Activated T-helper 17 cell treated with anti-CD3 and anti-CD28 coated beads, Interleukin-2, amount 50 U/mL, for 72 hours (primary cell): ENCODE measurements at regions not wholly inside any gene's neighbourhood (a gene's known extent, or its start where the extent isn't known, plus 50 kb on each side); places are given as distances from the start of the nearest gene placed in this dataset.
A peak's percentile ranks its signal among the peaks of the same experiment; 100 is the strongest.

ENCODE experiments used
- ATAC-seq: fragments of 150-1000 bp; cut with Tn5 transposase; replicated peaks from 2 replicates; pipeline ENCODE4 v1.10.0; 2021; ENCODE audit warnings: mild to moderate bottlenecking, moderate library complexity
- H3K27ac Mint-ChIP-seq: one replicate; pipeline ENCODE4 v1.8.0; 2022; ENCODE audit warnings: mixed read lengths
- H3K27me3 Mint-ChIP-seq: one replicate; pipeline ENCODE4 v1.8.0; 2022; ENCODE audit warnings: mixed read lengths
- H3K36me3 Mint-ChIP-seq: one replicate; pipeline ENCODE4 v1.8.0; 2022; ENCODE audit warnings: low read depth, mild to moderate bottlenecking, mixed read lengths
- H3K4me1 Mint-ChIP-seq: one replicate; pipeline ENCODE4 v1.8.0; 2022; ENCODE audit warnings: mixed read lengths
- H3K4me3 Mint-ChIP-seq: one replicate; pipeline ENCODE4 v1.8.0; 2022; ENCODE audit warnings: mild to moderate bottlenecking, mixed read lengths
- H3K9me3 Mint-ChIP-seq: one replicate; pipeline ENCODE4 v1.8.0; 2022; ENCODE audit warnings: mixed read lengths

GRCh38 chr14:98175436-98175835, 1096.6 kb downstream of the BCL11B start:
- ATAC-seq, result peak; percentile 8
- no peaks in the 10 kb centered on the region for H3K27me3 Mint-ChIP-seq
- peak overlapping the region; percentile 94 for H3K4me3 Mint-ChIP-seq
- H3K36me3 Mint-ChIP-seq, result peaks cover 6% of the 10 kb centered on the region
- H3K27ac Mint-ChIP-seq, result peak overlapping the region; percentile 96
- H3K4me1 Mint-ChIP-seq, result peaks cover 62% of the 10 kb centered on the region
- no peaks in the 10 kb centered on the region for H3K9me3 Mint-ChIP-seq

- H3K4me1 Mint-ChIP-seq, result peaks cover 65% of the 10 kb centered on the region
- no peaks in the 10 kb centered on the region for H3K27me3 Mint-ChIP-seq
- H3K36me3 Mint-ChIP-seq, result peaks cover 6% of the 10 kb centered on the region
- no peaks in the 10 kb centered on the region for H3K9me3 Mint-ChIP-seq
- ATAC-seq, result no peak
- H3K27ac Mint-ChIP-seq, result peak overlapping the region; percentile 96
- peak overlapping the region; percentile 94 for H3K4me3 Mint-ChIP-seq
Observed at GRCh38 chr14:98175881-98176280, 1096.1 kb downstream of the BCL11B start.

GRCh38 chr14:98176892-98177291, 1095.1 kb downstream of the BCL11B start:
- ATAC-seq, result peak; percentile 44
- peaks cover 6% of the 10 kb centered on the region for H3K36me3 Mint-ChIP-seq
- peaks cover 66% of the 10 kb centered on the region for H3K4me1 Mint-ChIP-seq
- peak overlapping the region; percentile 96 for H3K27ac Mint-ChIP-seq
- no peaks in the 10 kb centered on the region for H3K9me3 Mint-ChIP-seq
- H3K4me3 Mint-ChIP-seq, result peak overlapping the region; percentile 94
- no peaks in the 10 kb centered on the region for H3K27me3 Mint-ChIP-seq

GRCh38 chr14:98177551-98177950, 1094.4 kb downstream of the BCL11B start:
- H3K27ac Mint-ChIP-seq, result peak overlapping the region; percentile 96
- no peaks in the 10 kb centered on the region for H3K9me3 Mint-ChIP-seq
- peak; percentile 71 for ATAC-seq
- H3K4me3 Mint-ChIP-seq, result peak overlapping the region; percentile 94
- H3K4me1 Mint-ChIP-seq, result peaks cover 73% of the 10 kb centered on the region
- H3K27me3 Mint-ChIP-seq, result no peaks in the 10 kb centered on the region
- peaks cover 10% of the 10 kb centered on the region for H3K36me3 Mint-ChIP-seq

- Mint-ChIP-seq H3K4me1 (peaks cover 71% of the 10 kb centered on the region), H3K27ac (peak overlapping the region; percentile 96), H3K4me3 (peak overlapping the region; percentile 94), H3K27me3 (no peaks in the 10 kb centered on the region), H3K9me3 (no peaks in the 10 kb centered on the region), H3K36me3 (peaks cover 8% of the 10 kb centered on the region)
- ATAC-seq, result no peak
Observed at GRCh38 chr14:98181241-98181640, 1090.8 kb downstream of the BCL11B start.

- H3K36me3 Mint-ChIP-seq, result peaks cover 8% of the 10 kb centered on the region
- H3K4me1 Mint-ChIP-seq, result peaks cover 69% of the 10 kb centered on the region
- no peaks in the 10 kb centered on the region for H3K9me3 Mint-ChIP-seq
- H3K27ac Mint-ChIP-seq, result peak overlapping the region; percentile 96
- H3K27me3 Mint-ChIP-seq, result no peaks in the 10 kb centered on the region
- no peak for ATAC-seq
- peak overlapping the region; percentile 94 for H3K4me3 Mint-ChIP-seq
Observed at GRCh38 chr14:98181768-98182167, 1090.2 kb downstream of the BCL11B start.

- Mint-ChIP-seq H3K9me3 (no peaks in the 10 kb centered on the region), H3K27ac (peak overlapping the region; percentile 96), H3K36me3 (peaks cover 8% of the 10 kb centered on the region), H3K27me3 (no peaks in the 10 kb centered on the region), H3K4me3 (peak overlapping the region; percentile 94), H3K4me1 (peaks cover 70% of the 10 kb centered on the region)
- peak; percentile 84 for ATAC-seq
Observed at GRCh38 chr14:98182393-98183055, 1089.5 kb downstream of the BCL11B start.

- peak; percentile 0 for ATAC-seq
- H3K4me1 Mint-ChIP-seq, result peaks cover 75% of the 10 kb centered on the region
- H3K36me3 Mint-ChIP-seq, result peaks cover 8% of the 10 kb centered on the region
- H3K27me3 Mint-ChIP-seq, result no peaks in the 10 kb centered on the region
- H3K9me3 Mint-ChIP-seq, result no peaks in the 10 kb centered on the region
- H3K27ac Mint-ChIP-seq, result peak overlapping the region; percentile 96
- H3K4me3 Mint-ChIP-seq, result peak overlapping the region; percentile 94
Observed at GRCh38 chr14:98183556-98183955, 1088.4 kb downstream of the BCL11B start.

GRCh38 chr14:98184457-98184856, 1087.5 kb downstream of the BCL11B start:
- Mint-ChIP-seq H3K4me3 (peak overlapping the region; percentile 94), H3K9me3 (no peaks in the 10 kb centered on the region), H3K36me3 (peaks cover 16% of the 10 kb centered on the region), H3K4me1 (peaks cover 81% of the 10 kb centered on the region), H3K27ac (peak overlapping the region; percentile 96), H3K27me3 (no peaks in the 10 kb centered on the region)
- no peak for ATAC-seq

GRCh38 chr14:98185036-98185435, 1087.0 kb downstream of the BCL11B start:
- ATAC-seq, result no peak
- H3K4me1 Mint-ChIP-seq, result peaks cover 78% of the 10 kb centered on the region
- peak overlapping the region; percentile 96 for H3K27ac Mint-ChIP-seq
- no peaks in the 10 kb centered on the region for H3K27me3 Mint-ChIP-seq
- H3K9me3 Mint-ChIP-seq, result no peaks in the 10 kb centered on the region
- H3K4me3 Mint-ChIP-seq, result peak overlapping the region; percentile 94
- H3K36me3 Mint-ChIP-seq, result peaks cover 16% of the 10 kb centered on the region

GRCh38 chr14:98186140-98186539, 1085.9 kb downstream of the BCL11B start:
- no peaks in the 10 kb centered on the region for H3K9me3 Mint-ChIP-seq
- no peak for ATAC-seq
- H3K36me3 Mint-ChIP-seq, result peaks cover 16% of the 10 kb centered on the region
- peak overlapping the region; percentile 94 for H3K4me3 Mint-ChIP-seq
- H3K27me3 Mint-ChIP-seq, result no peaks in the 10 kb centered on the region
- peak overlapping the region; percentile 96 for H3K27ac Mint-ChIP-seq
- H3K4me1 Mint-ChIP-seq, result peaks cover 82% of the 10 kb centered on the region

- H3K4me3 Mint-ChIP-seq, result peak overlapping the region; percentile 94
- no peaks in the 10 kb centered on the region for H3K27me3 Mint-ChIP-seq
- peaks cover 84% of the 10 kb centered on the region for H3K4me1 Mint-ChIP-seq
- peaks cover 14% of the 10 kb centered on the region for H3K36me3 Mint-ChIP-seq
- no peak for ATAC-seq
- H3K27ac Mint-ChIP-seq, result peak overlapping the region; percentile 96
- no peaks in the 10 kb centered on the region for H3K9me3 Mint-ChIP-seq
Observed at GRCh38 chr14:98187281-98187680, 1084.7 kb downstream of the BCL11B start.

- H3K4me3 Mint-ChIP-seq, result peak overlapping the region; percentile 94
- peak; percentile 65 for ATAC-seq
- H3K27ac Mint-ChIP-seq, result peak overlapping the region; percentile 96
- H3K9me3 Mint-ChIP-seq, result peaks cover 5% of the 10 kb centered on the region
- peaks cover 84% of the 10 kb centered on the region for H3K4me1 Mint-ChIP-seq
- peaks cover 7% of the 10 kb centered on the region for H3K36me3 Mint-ChIP-seq
- H3K27me3 Mint-ChIP-seq, result no peaks in the 10 kb centered on the region
Observed at GRCh38 chr14:98189062-98189461, 1082.9 kb downstream of the BCL11B start.

- peaks cover 7% of the 10 kb centered on the region for H3K36me3 Mint-ChIP-seq
- H3K4me1 Mint-ChIP-seq, result peaks cover 89% of the 10 kb centered on the region
- peak; percentile 76 for ATAC-seq
- peak overlapping the region; percentile 96 for H3K27ac Mint-ChIP-seq
- peaks cover 9% of the 10 kb centered on the region for H3K9me3 Mint-ChIP-seq
- H3K4me3 Mint-ChIP-seq, result peak overlapping the region; percentile 94
- no peaks in the 10 kb centered on the region for H3K27me3 Mint-ChIP-seq
Observed at GRCh38 chr14:98189511-98189910, 1082.5 kb downstream of the BCL11B start.

GRCh38 chr14:98189944-98190343, 1082.1 kb downstream of the BCL11B start:
- peaks cover 10% of the 10 kb centered on the region for H3K9me3 Mint-ChIP-seq
- peak; percentile 32 for ATAC-seq
- peaks cover 92% of the 10 kb centered on the region for H3K4me1 Mint-ChIP-seq
- H3K36me3 Mint-ChIP-seq, result peaks cover 7% of the 10 kb centered on the region
- H3K27ac Mint-ChIP-seq, result peak overlapping the region; percentile 96
- no peaks in the 10 kb centered on the region for H3K27me3 Mint-ChIP-seq
- peak overlapping the region; percentile 94 for H3K4me3 Mint-ChIP-seq
